ENCODE measurements at regions not wholly inside any gene's neighbourhood (a gene's known extent, or its start where the extent isn't known, plus 50 kb on each side); places are given as distances from the start of the nearest gene placed in this dataset.

DNA sequence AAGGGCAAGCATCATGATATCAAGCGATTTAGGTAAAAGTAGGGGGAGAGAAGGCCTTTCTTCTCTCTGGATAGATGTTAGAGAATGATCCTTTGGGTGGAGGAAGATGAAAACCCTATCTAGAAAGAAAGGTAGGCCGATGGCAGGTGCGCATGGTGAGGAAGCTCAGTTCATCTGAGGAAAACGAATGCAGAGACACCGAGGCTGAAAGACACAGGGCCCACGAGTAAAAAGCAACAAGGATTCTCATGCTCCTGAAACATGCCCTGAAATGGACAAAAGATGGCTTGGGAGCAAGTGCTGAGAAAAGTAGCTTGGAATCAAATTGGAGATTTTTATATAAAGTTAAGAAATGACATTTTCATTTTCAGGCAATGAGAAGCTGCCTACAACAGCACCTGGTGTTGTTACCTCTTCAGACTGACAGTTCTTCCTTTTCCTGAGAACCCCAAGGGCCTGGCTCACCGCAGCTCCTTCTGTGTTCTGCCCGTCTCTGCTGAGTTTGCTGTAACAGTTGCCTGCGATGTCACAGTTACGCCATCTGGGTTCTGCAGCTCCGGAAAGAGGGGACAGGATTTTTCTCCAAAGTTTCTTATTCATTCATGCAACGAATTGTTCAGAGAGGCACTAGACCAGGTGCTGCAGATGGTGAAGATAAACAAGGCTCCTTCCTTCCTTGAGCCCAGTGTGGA, 402.0 kb upstream of the KLF6 start:
- H3K27ac ChIP-seq: no peak overlapping the region
- no peaks in the 10 kb centered on the region for H3K27me3 ChIP-seq
- H3K4me3 ChIP-seq: no peak overlapping the region
- no peaks in the 10 kb centered on the region for H3K36me3 ChIP-seq
- DNase-seq: no peak
- no peaks in the 10 kb centered on the region for H3K4me1 ChIP-seq
- no peaks in the 10 kb centered on the region for H3K9me3 ChIP-seq (replicated peaks)

DNA sequence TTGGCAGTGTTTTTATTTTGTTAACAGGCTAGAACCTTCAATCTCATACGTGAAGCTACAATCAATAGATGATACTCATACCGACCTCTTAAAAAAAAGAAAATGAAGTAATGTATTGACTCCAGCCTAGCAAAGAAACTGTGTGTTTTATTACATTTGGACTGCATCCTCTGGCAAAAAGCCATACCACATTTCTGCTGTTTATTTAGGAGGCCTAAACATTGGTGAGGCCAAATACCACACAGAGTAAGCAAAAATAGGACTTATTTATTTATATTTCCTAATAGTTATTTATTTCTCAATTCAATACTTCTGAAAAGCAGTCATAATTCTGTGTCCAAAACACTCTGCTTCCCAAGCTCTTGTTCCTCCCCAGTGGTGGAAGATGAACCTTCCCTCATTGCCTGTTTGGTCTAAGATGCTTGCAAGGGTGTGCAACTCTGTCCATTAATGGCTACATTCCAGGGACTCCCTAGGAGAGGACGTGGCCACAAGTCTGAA, 398.8 kb upstream of the KLF6 start:
- no peaks in the 10 kb centered on the region for H3K27me3 ChIP-seq

DNA sequence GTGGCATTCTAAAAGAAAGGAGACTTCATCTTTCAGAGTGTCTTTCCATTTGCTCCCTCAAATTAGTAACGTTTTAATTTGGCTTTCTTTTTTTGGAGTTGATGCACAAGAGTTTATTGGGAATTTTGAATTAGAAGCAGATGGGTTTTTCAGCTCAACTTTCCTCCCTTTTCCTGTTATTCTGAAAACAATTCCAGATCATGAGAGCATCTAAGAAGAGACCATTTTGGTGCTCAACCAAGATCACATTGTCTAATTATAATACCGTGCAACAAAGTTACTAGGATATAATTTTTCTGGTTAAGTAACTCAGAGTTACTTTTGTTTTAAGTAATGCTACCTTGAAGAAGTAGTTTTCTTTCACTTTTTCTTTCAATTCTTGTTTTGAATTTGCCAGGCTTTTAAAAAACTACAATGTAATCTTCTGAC, 396.6 kb upstream of the KLF6 start:
- H3K4me1 ChIP-seq: no peaks in the 10 kb centered on the region
- DNase-seq: no peak
- H3K9me3 ChIP-seq (replicated peaks): no peaks in the 10 kb centered on the region
- no peaks in the 10 kb centered on the region for H3K36me3 ChIP-seq
- no peak overlapping the region for H3K27ac ChIP-seq
- no peaks in the 10 kb centered on the region for H3K27me3 ChIP-seq
- H3K4me3 ChIP-seq: no peak overlapping the region

More for the DNA sequence above, 398.8 kb upstream of the KLF6 start:
- Histone ChIP-seq H3K4me1 (no peaks in the 10 kb centered on the region), H3K9me3 (replicated peaks) (no peaks in the 10 kb centered on the region), H3K27ac (no peak overlapping the region), H3K4me3 (no peak overlapping the region), H3K36me3 (no peaks in the 10 kb centered on the region)
- no peak for DNase-seq

DNA sequence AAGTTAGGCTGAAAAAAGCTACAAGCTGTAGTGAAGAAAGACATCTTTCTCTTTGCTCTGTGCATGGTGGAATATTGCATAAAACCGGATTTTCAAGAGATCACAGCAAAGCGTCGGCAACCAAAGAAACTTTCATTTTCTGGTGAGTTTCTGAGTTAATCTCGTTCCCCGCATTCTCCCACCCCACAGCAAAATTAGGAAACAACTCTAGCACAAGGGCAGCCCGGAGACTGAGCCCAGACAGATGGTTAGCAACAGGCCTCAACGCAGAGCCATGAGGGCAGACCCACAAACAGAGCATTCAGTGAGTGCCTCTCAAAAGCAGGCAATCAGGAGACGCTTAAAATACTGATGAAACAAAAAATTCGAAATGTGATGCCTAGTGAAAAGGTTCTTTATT, 396.1 kb upstream of the KLF6 start:
- Histone ChIP-seq H3K36me3 (no peaks in the 10 kb centered on the region), H3K27ac (no peak overlapping the region), H3K9me3 (replicated peaks) (no peaks in the 10 kb centered on the region), H3K4me1 (no peaks in the 10 kb centered on the region), H3K27me3 (no peaks in the 10 kb centered on the region), H3K4me3 (no peak overlapping the region)
- DNase-seq: no peak

DNA sequence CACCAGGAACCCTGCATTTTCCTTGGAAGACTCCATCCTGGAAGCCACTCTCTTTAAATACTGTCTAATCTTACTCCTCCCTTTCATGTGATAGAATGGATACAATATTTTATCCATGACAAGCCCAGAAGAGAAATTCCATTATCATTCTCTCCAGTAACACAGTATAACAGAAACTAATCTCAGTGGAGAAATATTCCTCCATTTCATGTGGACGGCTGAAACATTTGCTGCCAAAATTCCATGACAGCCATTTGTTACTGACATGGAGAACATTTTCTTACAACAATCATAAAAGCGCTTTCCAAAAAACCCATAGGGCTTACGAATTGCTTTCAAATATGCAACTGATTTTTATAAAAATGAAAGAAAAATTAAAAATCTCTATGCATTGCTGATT, 392.8 kb upstream of the KLF6 start:
- H3K27me3 ChIP-seq: no peaks in the 10 kb centered on the region
- no peaks in the 10 kb centered on the region for H3K9me3 ChIP-seq (replicated peaks)
- no peak overlapping the region for H3K27ac ChIP-seq
- DNase-seq: no peak
- no peaks in the 10 kb centered on the region for H3K36me3 ChIP-seq
- H3K4me1 ChIP-seq: no peaks in the 10 kb centered on the region
- H3K4me3 ChIP-seq: no peak overlapping the region

DNA sequence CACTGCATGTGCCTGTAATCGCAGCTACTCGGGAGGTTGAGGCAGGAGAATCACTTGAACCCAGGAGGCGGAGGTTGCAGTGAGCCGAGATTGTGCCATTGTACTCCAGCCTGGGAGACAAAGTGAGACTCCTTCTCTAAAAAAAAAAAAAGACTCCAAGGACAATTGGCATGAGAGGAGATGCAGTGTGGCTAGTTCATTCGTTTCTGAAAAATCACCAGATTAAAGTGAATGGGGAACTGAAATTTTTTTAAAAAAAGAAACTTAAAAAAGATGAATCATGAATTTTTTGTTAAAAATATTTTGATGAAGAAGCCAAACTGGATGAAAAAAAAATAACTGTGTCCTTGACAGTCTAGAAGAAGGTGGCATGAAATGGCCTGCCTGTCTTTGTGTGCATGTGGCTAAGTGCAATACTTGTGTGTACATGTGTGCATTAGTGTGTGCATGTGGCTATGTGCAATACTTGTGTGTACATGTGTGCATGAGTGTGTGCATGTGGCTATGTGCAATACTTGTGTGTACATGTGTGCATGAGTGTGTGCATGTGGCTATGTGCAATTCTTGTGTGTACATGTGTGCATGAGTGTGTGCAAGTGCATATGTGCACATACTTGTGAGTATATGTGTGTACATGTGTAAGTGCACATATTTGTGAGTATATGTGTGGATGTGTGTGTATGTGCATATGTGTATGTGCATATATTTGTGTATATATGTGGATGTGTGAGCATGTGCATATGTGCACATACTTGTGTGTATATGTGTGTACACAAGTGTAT, 391.7 kb upstream of the KLF6 start:
- Histone ChIP-seq H3K27me3 (no peaks in the 10 kb centered on the region), H3K9me3 (replicated peaks) (no peaks in the 10 kb centered on the region), H3K4me1 (no peaks in the 10 kb centered on the region), H3K36me3 (no peaks in the 10 kb centered on the region), H3K27ac (no peak overlapping the region), H3K4me3 (no peak overlapping the region)
- no peak for DNase-seq

DNA sequence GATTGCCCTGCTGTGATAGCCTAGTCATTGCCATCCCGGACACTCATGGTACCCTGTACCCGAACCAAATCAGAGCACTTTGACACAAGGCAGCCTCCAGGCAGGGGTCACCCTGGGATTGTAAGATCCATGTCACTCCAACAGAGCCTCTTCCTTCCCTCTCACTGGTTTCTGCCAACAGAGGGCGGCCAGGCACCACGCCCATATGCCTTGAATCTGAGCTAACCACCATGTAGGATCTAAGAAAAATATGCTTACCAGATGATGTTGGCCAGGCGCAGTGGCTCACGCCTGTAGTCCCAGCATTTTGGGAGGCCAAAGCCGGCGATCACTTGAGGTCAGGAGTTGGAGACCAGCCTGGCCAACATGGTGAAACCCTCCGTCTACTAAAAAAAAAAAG, 389.2 kb upstream of the KLF6 start:
- H3K27me3 ChIP-seq: no peaks in the 10 kb centered on the region
- peak; percentile 4 to 31 for DNase-seq

DNA sequence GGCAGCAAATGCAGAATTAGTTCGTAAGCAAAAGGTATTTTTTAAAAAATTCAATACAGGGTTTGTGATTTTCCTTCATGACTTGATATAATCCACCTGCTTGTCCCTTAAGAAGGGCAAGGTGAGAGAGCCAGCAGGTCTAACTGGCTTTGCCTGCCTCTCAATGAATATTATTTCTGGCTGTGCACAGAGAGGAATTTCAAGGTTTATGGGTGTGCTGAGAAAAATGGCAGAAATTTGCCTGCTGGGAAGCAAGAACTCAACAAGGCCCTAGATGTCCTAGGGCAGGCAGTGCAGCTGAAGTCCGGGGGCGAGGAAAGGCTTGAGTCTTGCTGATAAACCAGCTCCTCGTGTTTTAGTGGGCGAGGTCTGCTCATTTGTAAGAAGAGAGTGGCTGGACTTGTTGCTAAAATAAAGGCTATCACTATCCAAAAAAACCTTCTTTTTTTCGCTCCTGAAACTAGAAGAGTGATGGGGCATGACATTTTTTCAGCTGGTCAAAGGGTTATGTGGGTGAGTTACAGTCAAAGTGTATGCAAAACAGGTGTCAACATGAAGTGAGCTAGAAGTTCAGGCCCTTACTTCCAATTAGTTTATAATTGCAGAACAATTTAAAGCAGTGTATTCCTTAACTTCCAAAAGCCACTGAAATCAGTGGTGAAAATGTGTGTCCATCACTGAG, 385.8 kb upstream of the KLF6 start:
- no peaks in the 10 kb centered on the region for H3K9me3 ChIP-seq (replicated peaks)
- no peaks in the 10 kb centered on the region for H3K27me3 ChIP-seq
- no peak for DNase-seq
- no peaks in the 10 kb centered on the region for H3K4me1 ChIP-seq
- no peak overlapping the region for H3K4me3 ChIP-seq
- no peaks in the 10 kb centered on the region for H3K36me3 ChIP-seq
- H3K27ac ChIP-seq: no peak overlapping the region

More for the DNA sequence above, 389.2 kb upstream of the KLF6 start:
- no peaks in the 10 kb centered on the region for H3K9me3 ChIP-seq (replicated peaks)
- H3K4me1 ChIP-seq: no peaks in the 10 kb centered on the region
- no peaks in the 10 kb centered on the region for H3K36me3 ChIP-seq
- H3K4me3 ChIP-seq: no peak overlapping the region
- no peak overlapping the region for H3K27ac ChIP-seq

DNA sequence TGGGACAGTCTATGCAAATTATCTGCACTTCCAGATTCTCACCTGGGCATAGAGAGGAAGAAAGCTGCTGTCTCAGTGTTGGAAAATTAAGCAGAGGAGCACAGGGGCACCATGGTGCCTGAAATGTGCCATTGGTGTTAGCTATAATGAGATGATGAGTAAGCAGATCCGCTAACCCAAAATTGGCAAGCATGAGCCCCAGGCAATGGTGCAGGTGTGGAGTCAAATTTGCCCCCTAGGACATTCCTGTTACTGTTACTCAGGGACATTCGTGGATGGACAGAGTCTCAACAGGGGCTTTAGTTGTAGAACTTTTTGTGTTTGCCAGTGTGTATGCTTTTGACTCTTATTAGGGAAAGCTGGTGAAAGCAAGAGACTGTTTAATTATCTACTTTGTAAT, 385.2 kb upstream of the KLF6 start:
- no peak overlapping the region for H3K4me3 ChIP-seq
- DNase-seq: no peak
- no peaks in the 10 kb centered on the region for H3K4me1 ChIP-seq
- no peaks in the 10 kb centered on the region for H3K9me3 ChIP-seq (replicated peaks)
- no peak overlapping the region for H3K27ac ChIP-seq
- no peaks in the 10 kb centered on the region for H3K36me3 ChIP-seq
- H3K27me3 ChIP-seq: no peaks in the 10 kb centered on the region

DNA sequence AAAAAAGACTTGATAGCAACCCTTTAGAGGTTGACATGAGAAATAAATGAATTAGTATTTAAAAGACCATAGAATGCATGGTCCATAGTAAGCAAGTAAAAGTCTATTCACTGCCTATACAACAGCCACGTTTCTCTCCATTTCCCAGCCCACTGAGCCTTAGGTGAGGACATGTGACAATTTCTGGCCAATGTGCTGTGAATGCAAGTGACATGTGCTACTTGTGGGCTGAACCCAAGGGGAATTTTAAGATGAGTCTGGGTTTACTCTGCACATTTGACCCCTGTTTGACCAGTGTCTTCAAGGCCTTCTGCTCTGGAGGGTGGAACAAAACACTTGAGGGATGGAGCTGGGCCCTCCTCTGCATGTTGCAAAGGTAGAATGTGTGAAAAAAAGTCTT, 384.4 kb upstream of the KLF6 start:
- no peak overlapping the region for H3K4me3 ChIP-seq
- no peak for DNase-seq
- H3K36me3 ChIP-seq: no peaks in the 10 kb centered on the region
- H3K27me3 ChIP-seq: no peaks in the 10 kb centered on the region
- no peaks in the 10 kb centered on the region for H3K4me1 ChIP-seq
- H3K9me3 ChIP-seq (replicated peaks): no peaks in the 10 kb centered on the region
- no peak overlapping the region for H3K27ac ChIP-seq

DNA sequence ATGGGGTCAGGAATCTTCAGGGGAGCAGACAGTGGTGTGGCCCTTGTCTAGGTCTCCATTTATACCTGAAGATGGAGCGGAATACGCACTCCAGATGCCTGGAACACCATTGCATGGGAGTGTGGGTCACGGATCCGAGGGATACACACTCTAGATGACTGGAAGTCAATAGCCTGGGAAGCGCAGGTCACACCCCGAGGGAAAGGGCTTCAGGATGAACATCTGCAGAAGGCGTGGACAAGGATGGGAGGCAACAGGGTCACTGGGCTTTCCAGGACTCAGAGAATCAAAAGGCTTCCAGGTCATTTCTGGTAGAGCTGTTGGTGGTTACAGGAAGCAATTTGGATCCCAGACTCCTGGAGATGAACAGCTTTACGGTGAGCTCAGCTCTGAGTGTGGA, 382.2 kb upstream of the KLF6 start:
- Histone ChIP-seq H3K27ac (no peak overlapping the region), H3K9me3 (replicated peaks) (no peaks in the 10 kb centered on the region)

DNA sequence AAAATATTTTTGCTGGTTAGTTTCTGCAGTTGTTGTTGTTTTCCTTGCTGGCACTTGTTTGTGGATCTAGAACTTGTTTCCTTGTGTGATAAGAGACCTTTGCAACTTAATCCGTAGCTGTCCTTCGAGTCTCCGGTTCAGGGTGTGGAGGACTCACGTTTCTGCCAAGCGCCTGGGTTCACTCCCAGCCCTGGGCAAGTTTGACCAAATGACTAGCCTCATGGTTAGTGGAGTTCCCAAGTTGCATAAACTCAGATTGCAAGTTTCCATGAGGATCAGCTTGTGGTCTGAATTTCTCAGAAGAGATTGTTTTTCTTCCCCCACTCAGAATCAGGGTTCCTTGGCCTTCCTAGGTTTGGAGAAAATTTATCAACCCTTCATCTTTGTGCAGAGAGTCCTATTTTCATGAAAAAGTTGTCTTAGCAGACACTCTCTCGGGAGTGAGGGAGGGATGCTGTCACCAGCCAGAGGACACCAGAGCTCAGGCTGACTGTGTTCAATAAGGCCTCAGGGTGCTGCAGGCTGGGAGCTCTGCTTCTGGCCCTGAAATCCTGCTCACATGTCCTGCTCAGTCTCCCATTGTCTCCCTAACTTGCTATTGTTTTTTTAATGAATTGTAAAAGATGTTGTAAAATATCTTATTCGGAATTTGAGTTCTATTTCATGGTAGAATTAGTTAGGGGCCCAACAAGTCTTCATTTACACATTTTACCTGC, 377.7 kb upstream of the KLF6 start:
- no peak overlapping the region for H3K4me3 ChIP-seq
- H3K36me3 ChIP-seq: no peaks in the 10 kb centered on the region
- H3K27ac ChIP-seq: no peak overlapping the region
- DNase-seq: no peak
- no peaks in the 10 kb centered on the region for H3K27me3 ChIP-seq
- H3K4me1 ChIP-seq: no peaks in the 10 kb centered on the region
- no peaks in the 10 kb centered on the region for H3K9me3 ChIP-seq (replicated peaks)

More for the DNA sequence above, 382.2 kb upstream of the KLF6 start:
- no peak for DNase-seq
- Histone ChIP-seq H3K4me1 (no peaks in the 10 kb centered on the region), H3K27me3 (no peaks in the 10 kb centered on the region), H3K36me3 (no peaks in the 10 kb centered on the region), H3K4me3 (no peak overlapping the region)

DNA sequence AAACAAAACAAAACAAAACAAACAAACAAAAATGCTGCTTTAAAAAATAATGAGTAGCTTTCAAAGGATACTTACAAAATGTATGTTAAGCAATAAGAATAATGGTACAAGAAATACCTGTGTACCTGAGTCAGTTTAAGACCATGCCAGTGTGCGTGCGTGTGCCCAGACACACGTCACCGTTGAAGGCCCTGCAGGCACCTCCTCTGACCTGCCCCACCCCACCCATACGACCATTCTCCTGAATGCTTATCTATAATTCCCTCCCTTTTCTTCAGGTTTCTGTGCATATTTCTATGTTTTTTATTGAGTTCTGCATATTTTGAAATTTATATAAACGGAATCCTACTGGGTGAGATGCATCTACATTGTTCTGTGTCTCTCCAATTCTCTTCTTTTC, 374.2 kb upstream of the KLF6 start:
- no peak overlapping the region for H3K27ac ChIP-seq
- no peaks in the 10 kb centered on the region for H3K27me3 ChIP-seq
- H3K36me3 ChIP-seq: no peaks in the 10 kb centered on the region
- no peaks in the 10 kb centered on the region for H3K4me1 ChIP-seq
- DNase-seq: no peak
- H3K9me3 ChIP-seq (replicated peaks): no peaks in the 10 kb centered on the region
- H3K4me3 ChIP-seq: no peak overlapping the region

DNA sequence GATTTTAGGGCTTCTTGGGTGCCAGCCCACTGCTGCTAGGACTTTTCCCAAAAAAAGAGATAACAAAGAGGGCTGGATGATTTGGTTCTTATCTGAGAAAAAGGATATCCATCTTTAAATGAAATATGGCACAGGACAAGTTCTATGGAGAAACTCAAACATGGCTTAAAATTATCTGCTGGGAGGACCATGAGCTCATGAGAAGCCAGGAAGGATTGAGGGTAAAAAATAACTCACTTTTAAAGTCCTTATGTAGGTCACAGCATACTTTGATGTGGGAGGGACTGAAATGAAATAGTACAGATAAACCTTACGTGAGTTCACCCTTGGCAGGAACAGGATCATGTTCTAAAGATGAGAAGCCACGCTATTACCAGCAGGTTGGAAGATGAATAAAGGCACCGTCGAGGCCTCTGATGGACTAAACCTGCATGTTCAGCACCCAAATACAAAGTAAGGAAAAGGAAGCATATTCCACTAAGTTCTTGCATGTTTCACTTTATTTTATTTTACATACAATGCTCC, 369.2 kb upstream of the KLF6 start:
- no peak for DNase-seq
- Histone ChIP-seq H3K27ac (no peak overlapping the region), H3K27me3 (no peaks in the 10 kb centered on the region), H3K9me3 (replicated peaks) (no peaks in the 10 kb centered on the region), H3K4me3 (no peak overlapping the region), H3K4me1 (no peaks in the 10 kb centered on the region), H3K36me3 (no peaks in the 10 kb centered on the region)
